DLD1 (cell line): ENCODE measurements at regions not wholly inside any gene's neighbourhood (a gene's known extent, or its start where the extent isn't known, plus 50 kb on each side); places are given as distances from the start of the nearest gene placed in this dataset.

ENCODE experiments used
- in situ Hi-C: cut with HindIII; loops from 2 replicates; pipeline ENCODE4 v1.10.0; 2017; ENCODE audit warnings: low sequenced_read_pairs

DNA sequence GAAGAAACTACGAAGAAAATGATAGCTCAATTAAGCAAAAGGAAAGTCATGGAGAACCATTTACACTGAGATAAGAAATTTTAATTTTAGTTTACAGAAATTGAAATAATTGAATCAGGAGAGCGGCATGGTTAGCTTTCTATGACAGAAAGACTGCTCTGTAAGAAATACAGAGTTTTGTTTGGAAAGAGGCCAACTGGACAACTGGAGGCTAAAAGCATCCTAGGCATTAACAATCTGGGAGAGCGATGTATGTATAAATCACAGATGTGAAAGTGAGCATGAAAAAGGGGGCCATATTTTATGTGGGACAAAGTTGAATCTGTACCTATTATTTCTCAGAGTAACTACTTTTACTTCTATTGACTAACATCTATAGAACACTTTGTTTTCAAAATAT is 1608.8 kb upstream of the PCDH20 start:
- in situ Hi-C loops, result no loop called here

DNA sequence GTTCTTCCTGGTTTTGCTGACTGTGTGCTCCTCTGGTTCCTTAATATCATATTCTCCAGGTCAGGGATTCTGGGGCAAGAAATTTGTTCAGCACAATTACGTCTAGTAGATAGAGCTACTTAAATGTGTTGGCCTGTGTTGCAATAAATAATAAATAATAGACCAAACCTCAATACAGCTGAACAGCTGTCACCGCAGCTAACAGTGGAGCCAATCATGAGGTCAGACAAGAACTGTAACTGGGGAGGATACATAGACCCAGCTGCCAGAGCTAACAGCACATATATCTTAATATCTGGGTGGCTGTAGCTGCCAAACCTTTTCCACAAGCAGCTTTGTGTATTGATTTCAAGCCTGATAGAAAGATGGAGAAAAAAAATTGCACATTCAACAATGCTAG is 1596.3 kb upstream of the PCDH20 start:
- in situ Hi-C loops, result no loop called here

DNA sequence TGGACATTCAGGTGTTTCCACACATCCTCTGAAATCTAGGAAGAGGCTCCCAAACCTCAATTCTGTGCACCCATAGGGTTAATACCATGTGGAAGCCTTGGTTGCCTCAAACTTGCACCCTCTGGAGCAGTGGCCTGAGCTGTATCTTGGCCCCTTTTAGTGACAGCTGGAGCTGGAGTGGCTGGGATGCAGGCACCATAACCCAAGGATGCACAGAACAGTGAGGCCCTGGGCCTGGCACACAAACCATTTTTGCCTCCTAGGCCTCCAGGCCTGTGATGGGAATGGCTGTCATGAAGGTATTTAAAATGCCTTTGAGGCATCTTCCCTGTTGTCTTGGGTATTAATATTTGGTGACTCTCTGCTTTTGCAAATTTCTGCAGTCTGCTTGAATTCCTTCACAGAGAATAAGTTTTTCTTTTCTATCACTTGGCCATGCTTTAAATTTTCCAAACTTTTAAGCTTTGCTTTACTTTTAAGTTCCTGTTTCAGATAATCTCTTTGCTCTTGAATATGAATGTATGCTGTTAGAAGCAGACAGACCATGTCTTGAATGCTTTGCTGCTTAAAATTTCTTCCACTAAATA is 1594.5 kb upstream of the PCDH20 start:
- in situ Hi-C loops, result no loop called here

DNA sequence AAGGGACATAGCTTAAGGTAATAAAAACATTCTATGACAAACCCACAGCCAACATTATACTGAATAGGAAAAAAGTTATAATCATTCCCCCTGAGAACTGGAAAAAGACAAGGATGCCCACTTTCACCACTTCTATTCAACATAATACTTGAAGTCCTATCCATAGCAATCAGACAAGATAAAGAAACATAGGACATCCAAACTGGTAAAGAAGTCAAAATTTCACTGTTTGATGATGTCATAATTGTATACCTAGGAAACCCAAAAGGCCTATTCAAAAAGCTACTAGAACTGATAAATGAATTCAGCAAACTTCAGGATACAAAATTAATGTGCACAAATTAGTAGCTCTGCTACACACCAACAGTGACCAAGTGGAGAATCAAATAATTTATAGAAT is 1590.0 kb upstream of the PCDH20 start:
- in situ Hi-C loops, result no loop called here

DNA sequence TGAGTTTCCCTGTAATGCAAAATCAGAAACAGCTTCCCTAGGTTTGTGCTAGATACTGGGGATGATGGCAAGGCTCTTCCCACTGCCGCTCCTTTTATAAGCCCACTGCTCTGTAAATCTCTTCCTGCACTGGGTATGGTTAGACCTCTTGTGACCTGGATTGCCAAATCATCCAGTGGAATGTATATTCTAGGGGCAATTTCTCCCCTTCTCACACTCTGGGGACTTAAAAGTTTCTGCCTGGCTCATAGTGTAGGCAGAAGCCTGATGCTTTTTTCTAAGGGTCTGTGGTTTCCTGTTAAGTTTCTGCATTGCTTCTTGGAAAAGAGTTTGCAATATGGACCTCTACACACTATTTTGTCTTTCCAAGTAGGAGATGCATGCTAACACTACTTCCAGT is 1582.0 kb upstream of the PCDH20 start:
- in situ Hi-C loops, result no loop called here

DNA sequence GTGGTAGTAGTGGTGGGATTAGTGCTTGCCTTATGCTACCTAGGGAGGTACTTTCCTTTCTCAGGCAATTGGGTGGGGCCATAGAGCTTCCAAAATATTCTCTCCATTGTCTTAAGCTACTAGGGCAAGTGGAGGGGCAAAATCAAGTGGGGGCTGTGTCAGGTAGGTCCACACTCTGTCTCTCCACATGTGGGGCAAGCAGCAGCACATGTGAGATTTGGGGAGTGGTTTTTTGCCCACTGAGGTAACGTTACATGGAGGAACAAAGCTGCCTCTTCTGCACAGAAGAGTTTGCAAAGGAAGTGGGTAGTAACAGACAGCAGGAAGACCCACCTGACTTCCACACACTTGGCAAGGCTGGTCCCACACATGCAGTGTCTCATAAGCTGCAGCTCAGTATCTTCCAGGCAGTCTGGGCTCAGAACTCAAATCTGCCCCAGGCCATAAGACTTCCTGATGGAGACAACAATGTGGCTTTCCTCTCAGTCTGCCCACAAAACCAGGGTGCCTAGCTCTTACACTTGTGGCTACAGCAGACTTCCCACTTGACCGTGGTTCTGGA is 1581.5 kb upstream of the PCDH20 start:
- in situ Hi-C loops, result no loop called here

DNA sequence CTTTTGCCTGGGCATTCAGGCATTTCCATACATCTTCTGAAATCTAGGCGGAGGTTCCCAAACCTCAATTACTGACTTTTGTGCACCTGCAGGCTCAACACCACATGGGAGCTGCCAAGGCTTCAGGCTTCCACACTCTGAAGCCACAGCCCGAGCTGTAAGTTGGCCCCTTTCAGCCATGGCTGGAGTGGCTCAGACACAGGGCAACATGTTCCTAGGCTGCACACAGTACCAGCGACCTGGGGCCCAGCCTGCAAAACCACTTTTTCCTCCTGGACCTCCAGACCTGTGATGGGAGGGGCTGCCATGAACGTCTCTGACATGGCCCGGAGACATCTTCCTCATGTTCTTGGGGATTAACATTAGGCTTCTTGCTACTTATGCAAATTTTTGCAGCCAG is 1558.2 kb upstream of the PCDH20 start:
- in situ Hi-C loops, result no loop called here

DNA sequence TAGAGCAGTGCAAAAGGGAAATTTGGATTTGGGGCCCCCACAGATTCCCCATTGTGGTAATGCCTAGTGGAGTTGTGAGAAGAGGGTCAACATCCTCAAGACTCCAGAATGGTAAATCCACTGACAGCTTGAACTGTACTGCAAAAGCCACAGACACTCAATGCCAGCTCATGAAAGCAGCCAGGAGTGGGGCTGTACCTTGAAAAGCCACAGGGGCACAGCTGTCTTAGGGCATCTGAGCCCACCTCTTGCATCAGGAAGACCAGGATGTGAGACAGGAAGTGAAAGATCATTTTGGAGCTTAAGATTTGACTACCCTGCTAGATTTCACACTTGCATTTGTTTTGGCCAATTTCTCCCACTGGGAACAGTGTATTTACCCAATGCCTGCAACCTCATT is 1548.9 kb upstream of the PCDH20 start:
- in situ Hi-C loops, result no loop called here

DNA sequence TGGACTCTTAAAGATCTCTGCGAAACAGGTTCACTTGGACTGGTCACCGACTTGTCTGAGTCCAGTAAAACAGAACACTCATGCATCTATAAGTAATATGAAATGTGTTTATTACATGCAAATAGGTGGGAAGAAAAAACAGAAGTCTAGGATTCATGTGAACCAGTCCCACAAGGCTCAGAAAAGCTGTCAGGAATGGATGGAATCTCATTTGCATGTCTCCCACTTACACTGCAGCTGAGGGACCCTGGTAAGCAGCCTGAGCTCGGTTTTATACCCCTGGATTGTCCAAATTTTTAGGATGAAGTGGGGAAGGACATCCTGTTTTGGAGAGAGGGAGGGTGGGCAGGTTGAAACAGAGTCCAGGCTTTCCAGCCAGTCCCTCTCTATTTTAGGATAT is 1545.1 kb upstream of the PCDH20 start:
- in situ Hi-C loops, result no loop called here

DNA sequence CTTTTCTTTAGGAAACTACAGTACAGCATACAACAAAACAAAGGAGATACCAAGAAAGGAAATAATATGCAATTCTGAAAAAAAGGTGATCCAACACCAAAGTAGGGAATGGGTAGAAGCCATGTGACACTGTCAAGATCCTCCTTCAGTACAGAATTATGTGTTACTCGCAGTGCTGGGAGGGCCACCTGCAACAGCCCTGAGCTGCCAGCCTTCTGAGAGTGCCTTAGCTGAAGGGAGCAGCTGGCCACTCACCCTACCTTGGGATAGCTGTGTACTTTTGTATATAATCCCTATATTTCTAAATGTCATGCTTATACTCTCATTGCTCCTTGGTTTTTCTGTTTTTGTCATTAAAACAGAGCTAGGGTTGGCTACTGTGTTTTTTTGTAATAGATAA is 1518.2 kb upstream of the PCDH20 start:
- in situ Hi-C loops, result no loop called here

DNA sequence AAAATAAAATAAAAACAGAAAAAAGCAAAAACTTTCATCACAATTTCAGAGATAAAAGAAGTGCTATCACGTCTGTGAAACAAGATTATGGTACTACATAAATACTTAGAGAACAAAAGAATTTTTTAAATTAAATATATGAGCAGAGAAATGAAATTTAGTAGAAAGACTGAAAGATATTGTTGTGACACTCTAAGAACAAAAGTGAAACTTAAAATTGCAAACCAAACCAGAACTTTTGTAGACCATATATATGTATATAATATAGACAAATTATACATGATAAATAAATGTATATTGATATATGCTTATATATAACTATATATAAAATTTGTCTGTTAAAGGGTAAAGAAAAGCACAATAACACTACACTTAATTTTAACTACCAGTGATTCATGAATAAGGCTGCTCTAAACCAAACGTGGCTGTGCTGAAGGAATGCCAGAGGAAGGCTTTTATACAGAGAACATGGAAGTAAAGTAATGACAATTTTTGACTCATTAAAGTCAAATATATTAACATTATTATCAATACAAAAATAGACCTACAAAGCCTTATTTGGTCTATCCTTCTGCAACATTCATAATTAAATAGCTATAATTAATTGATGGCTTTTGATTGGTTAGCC is 1516.7 kb upstream of the PCDH20 start:
- in situ Hi-C loops, result no loop called here

DNA sequence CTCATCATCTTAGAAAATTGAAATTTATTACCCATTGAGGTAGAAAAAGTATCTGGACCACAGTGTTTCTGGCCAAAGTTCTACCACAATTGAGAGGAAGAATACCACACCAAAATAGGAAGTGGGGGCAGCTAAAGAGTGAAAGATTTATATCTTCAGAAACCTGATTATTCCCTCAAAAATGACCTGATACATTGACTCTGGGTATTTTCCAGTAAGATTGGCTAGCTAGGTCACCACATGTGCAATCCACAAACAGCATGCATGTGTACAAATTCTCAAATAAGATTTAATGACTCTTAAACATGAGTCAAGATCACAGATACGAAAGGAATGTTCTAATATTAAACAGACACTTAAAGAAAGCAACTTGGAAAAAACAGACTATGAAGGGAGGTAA is 1516.2 kb upstream of the PCDH20 start:
- in situ Hi-C loops, result no loop called here

DNA sequence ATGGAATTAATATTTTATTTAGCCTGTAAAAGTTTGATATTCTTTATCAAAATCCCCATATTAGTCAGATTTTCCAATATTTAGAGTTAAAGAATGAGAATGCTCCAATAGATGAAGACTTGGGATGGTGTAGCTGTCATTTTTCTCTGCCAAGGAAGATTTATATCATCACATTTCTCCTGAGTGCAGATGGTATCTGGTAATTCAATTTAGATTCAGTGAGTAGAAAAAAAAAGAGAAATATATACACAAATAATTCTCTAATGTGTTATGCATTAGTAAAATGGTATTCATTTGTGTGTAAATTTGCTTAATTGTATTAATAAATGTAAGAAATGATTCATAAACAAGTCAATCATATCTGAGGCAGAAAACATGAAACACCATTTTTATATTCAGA is 1508.7 kb upstream of the PCDH20 start:
- in situ Hi-C loops, result no loop called here

DNA sequence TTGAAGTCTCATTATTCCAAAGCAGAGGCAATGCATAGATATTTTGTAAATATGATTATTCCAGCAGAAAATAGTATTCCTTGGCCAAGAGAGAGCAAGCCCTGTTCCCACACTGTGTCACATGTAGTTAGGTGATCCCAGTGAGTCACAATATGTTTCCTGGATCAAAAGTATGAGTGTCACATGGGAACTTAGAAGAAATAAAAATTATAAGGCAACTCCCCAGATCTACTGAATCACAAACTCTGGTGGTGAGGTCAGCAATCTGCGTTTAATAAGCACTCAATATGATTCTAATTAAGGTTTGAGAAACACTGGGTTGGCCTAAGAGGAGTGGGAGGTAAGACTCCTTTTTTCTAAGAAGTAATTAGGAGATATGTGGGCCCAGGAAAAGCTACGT is 1504.5 kb upstream of the PCDH20 start:
- in situ Hi-C loops, result no loop called here

DNA sequence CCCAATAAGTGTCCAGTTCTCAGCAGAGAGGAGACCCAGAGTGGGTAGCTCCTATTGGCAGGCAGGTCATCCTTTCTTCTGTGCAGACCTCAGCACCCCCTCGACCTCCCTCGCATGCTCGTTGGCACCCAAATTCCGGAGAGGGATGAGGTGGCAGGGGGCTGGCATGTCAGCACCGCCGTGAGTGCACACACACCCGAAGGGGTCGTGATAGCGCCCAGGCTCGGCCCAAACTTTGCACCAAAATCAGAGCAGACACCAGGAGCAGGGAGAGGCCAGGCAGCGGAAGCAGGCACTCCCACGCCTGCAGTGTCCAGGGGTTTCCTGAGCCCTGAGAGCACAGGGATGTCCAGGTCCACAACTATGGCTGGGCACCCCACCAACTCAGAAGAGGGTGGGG is 1503.8 kb upstream of the PCDH20 start:
- in situ Hi-C loops, result no loop called here

DNA sequence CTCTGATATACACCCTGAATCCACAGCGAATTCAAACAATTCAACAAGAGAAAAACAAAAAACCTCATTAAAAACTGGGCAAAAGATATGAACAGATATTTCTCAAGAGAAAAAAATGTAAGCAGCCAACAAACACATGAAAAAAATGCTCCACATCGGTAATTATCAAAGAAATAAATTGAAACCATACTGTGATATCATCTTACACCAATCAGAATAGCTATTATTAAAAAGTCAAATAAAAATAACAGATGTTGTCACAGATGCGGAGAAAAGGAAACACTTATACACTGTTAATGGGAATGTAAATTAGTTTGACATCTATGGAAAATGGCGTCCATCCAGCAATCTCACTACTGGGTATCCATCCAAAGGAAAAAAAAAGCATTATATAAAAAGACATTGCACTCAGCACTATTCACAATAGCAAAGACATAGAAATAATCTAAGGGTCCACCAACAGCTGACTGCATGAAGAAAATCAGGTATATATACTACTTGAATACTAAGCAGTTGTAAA is 1495.0 kb upstream of the PCDH20 start:
- in situ Hi-C loops, result no loop called here

DNA sequence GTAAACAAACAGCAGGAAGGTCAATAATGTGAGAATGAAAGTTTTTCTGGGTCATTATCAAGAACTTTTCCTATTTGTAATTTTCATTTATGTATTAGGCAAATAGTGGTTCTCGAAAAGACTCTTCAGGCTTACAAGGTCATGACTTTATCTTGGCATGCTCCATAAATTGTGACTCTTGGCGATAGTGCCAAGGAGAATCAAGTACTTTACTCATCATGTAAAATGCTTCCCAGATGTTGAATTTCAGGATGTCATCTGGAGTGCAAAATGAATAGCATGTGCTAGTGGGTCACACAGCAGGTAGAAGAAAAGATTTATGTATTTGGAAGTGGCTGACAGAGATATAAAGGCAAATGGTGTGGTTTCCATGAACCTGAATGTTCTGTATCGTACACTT is 1492.7 kb upstream of the PCDH20 start:
- in situ Hi-C loops, result no loop called here

DNA sequence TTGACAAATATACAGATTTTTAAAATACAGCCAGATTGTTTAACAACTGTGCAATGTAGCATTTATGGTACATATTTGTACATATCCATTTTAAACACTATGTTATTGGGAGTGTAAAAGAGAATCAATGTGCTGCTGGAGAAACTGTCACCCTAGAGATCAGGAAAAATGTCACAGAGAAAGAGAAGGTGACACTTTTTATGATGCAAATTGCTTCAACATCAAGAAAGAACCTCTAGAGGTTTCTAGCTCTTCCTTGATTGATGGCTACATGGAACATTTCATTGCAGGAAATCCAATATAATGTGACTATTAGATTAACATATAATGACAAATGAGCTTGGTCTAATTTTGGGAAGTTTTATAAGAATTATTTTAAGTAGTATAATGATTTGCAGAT is 1491.2 kb upstream of the PCDH20 start:
- in situ Hi-C loops, result no loop called here

DNA sequence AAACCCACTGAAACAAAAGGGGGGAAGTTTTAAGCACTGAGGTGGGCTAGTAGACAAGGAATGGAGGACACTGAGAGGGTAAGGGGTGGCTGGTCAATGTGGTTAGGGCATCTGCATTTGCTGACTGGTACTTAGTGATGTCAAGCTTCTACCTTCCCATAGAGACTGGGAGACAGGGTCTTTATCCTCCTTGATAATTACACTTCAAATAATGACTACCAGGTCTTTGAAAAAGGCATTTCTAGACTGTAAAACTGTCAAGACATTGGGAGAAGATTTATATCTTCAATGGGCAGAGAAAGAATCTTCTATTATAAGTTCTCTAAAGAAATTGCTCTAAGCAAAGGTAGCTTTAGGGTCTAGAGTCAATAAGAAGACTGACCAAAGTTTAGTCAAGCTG is 1490.8 kb upstream of the PCDH20 start:
- in situ Hi-C loops, result no loop called here

DNA sequence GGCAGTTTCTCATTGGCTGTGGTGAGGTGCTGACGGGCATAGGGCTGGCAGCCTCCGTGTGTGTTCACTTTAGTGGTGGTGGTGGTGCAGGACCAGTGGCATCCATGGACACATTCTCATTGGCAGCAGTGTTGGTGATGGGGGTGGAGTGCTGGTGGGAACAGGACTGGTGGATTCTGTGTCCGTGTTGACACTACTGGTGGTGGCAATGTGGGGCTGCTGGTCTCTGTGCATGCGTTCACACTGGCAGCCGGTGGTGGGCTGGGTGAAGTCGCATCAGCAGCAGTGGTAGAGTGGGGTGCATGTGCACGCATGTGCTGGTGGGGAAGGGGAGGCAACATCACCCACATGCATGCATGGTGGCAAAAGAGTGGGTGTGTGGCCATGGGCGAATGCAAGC is 1471.4 kb upstream of the PCDH20 start:
- in situ Hi-C loops, result no loop called here

DNA sequence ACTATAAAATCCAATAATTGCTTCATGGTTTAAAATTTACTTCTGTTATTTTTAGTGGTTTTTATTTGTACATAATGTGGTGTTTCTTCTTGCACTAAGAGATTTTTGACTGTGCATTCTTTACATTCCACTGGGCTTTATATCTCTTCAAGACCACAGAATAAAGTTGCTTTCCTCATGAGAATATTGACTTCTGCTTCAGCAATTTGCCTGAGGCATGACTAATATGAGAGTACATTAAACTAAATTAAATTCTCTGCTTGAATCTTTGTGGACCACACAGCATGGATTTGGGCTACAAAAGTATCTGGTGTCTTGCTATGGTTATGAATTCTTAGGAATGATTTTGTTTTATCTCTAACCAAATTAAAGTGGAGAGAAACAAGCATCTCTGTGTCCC is 1463.4 kb upstream of the PCDH20 start:
- in situ Hi-C loops, result no loop called here

DNA sequence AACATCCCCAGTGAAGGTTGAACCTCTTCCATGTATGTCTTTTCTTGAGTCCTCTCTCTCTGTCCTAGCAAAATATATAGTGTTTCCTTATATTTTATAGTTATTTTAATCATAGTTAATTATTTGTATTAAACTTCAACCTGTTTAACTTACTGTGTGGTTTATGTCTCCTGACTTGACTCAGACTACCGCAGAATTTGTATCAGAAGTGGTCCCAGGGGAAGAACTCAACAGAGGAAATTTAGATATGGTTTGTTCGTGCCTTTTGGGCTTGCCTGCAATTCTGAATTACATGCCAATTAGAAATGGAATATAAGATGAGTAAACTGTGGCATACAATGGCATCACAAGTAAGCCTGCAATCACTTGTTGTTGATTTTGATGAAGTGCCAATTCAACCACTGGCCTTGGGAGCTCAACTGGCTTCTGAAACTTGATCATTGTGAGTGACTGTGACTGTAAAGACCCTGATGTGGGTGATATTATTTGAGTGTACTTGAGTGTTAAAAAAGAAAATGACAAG is 1459.5 kb upstream of the PCDH20 start:
- in situ Hi-C loops, result no loop called here
